H9 (cell line): ENCODE measurements at regions not wholly inside any gene's neighbourhood (a gene's known extent, or its start where the extent isn't known, plus 50 kb on each side); places are given as distances from the start of the nearest gene placed in this dataset.

Source experiments
- DNase-seq: peaks from one replicate; pipeline ENCODE4 v3.0.0-alpha.2; 2017
- H2AFZ ChIP-seq: one replicate; pipeline ENCODE4 v1.6.1; 2013; ENCODE audit warnings: mild to moderate bottlenecking, low read length, control low read depth, moderate library complexity
- H2AK5ac ChIP-seq: 2 replicates; pipeline ENCODE4 v1.6.1; 2013; ENCODE audit warnings: low read length, control low read depth, mixed read lengths; ENCODE audit not compliant: insufficient read length
- H2BK120ac ChIP-seq: one replicate; pipeline ENCODE4 v1.6.1; 2013; ENCODE audit warnings: low read depth, mild to moderate bottlenecking, low read length, control low read depth, inconsistent platforms; ENCODE audit not compliant: poor library complexity, severe bottlenecking
- H2BK12ac ChIP-seq: 2 replicates; pipeline ENCODE4 v1.6.1; 2013; ENCODE audit warnings: low read length, control low read depth, mixed read lengths, low read depth; ENCODE audit not compliant: insufficient read length
- H2BK15ac ChIP-seq: 2 replicates; pipeline ENCODE4 v1.6.1; 2013; ENCODE audit warnings: low read depth, low read length, control low read depth
- H2BK20ac ChIP-seq: one replicate; pipeline ENCODE4 v1.6.1; 2013; ENCODE audit warnings: low read depth, mild to moderate bottlenecking, low read length, control low read depth, inconsistent platforms; ENCODE audit not compliant: poor library complexity, severe bottlenecking
- H2BK5ac ChIP-seq: 2 replicates; pipeline ENCODE4 v1.6.1; 2013; ENCODE audit warnings: low read length, control low read depth, mixed read lengths; ENCODE audit not compliant: insufficient read length
- H3K14ac ChIP-seq: 2 replicates; pipeline ENCODE4 v1.6.1; 2013; ENCODE audit warnings: low read length, control low read depth; ENCODE audit not compliant: insufficient read depth
- H3K18ac ChIP-seq: 2 replicates; pipeline ENCODE4 v1.6.1; 2013; ENCODE audit warnings: low read depth, mild to moderate bottlenecking, mixed read lengths, low read length, control low read depth; ENCODE audit not compliant: insufficient read length
- H3K23ac ChIP-seq: 2 replicates; pipeline ENCODE4 v1.6.1; 2013; ENCODE audit warnings: low read length, control low read depth, mixed read lengths, low read depth; ENCODE audit not compliant: insufficient read length
- H3K23me2 ChIP-seq: 2 replicates; pipeline ENCODE4 v1.6.1; 2013; ENCODE audit warnings: low read depth, mild to moderate bottlenecking, mixed read lengths, low read length, control low read depth; ENCODE audit not compliant: insufficient read length, poor library complexity, severe bottlenecking
- H3K27ac ChIP-seq: 2 replicates; pipeline ENCODE4 v1.5.1; 2013; ENCODE audit warnings: low read length, control low read depth, mixed read lengths, low read depth; ENCODE audit not compliant: insufficient read length
- H3K27me3 ChIP-seq: 2 replicates; pipeline ENCODE4 v1.6.1; 2013; ENCODE audit warnings: low read length, control low read depth, inconsistent platforms; ENCODE audit not compliant: insufficient read depth
- H3K4ac ChIP-seq: 2 replicates; pipeline ENCODE4 v1.6.1; 2013; ENCODE audit warnings: low read depth, mild to moderate bottlenecking, control low read depth, inconsistent platforms, low read length, moderate library complexity
- H3K4me1 ChIP-seq: 2 replicates; pipeline ENCODE4 v1.6.1; 2013; ENCODE audit warnings: low read length, control low read depth, inconsistent platforms; ENCODE audit not compliant: insufficient read depth
- H3K4me2 ChIP-seq: 2 replicates; pipeline ENCODE4 v1.6.1; 2013; ENCODE audit warnings: low read length, control low read depth, mixed read lengths; ENCODE audit not compliant: insufficient read length, insufficient read depth
- H3K56ac ChIP-seq: 2 replicates; pipeline ENCODE4 v1.6.1; 2013; ENCODE audit warnings: low read depth, mild to moderate bottlenecking, mixed read lengths, low read length, control low read depth; ENCODE audit not compliant: insufficient read length
- H3K79me1 ChIP-seq: 2 replicates; pipeline ENCODE4 v1.6.1; 2013; ENCODE audit warnings: low read depth, mild to moderate bottlenecking, moderate library complexity, low read length, control low read depth, inconsistent platforms; ENCODE audit not compliant: insufficient read depth, poor library complexity, severe bottlenecking
- H3K79me2 ChIP-seq: 2 replicates; pipeline ENCODE4 v1.6.1; 2013; ENCODE audit warnings: low read length, control low read depth, inconsistent platforms; ENCODE audit not compliant: insufficient read depth
- H3K9ac ChIP-seq: 2 replicates; pipeline ENCODE4 v1.6.1; 2013; ENCODE audit warnings: low read length, control low read depth, mixed read lengths; ENCODE audit not compliant: insufficient read length; ENCODE audit errors: extremely low read depth
- H3K9me3 ChIP-seq: one replicate; pipeline ENCODE4 v1.6.1; 2013; ENCODE audit warnings: low read depth, low read length, inconsistent platforms; ENCODE audit not compliant: control insufficient read depth
- H3T11ph ChIP-seq: one replicate; pipeline ENCODE4 v1.6.1; 2013; ENCODE audit warnings: mild to moderate bottlenecking, low read length, control low read depth, inconsistent platforms
- H4K20me1 ChIP-seq: one replicate; pipeline ENCODE4 v1.6.1; 2013; ENCODE audit not compliant: control insufficient read depth, insufficient read length, insufficient read depth
- H4K5ac ChIP-seq: 2 replicates; pipeline ENCODE4 v1.6.1; 2013; ENCODE audit warnings: low read depth, mild to moderate bottlenecking, mixed read lengths, low read length, control low read depth; ENCODE audit not compliant: insufficient read length
- H4K8ac ChIP-seq: replicated peaks from 2 replicates; pipeline ENCODE4 v1.6.1; 2013; ENCODE audit warnings: low read length, control low read depth, mixed read lengths, low read depth; ENCODE audit not compliant: insufficient read length
- H4K91ac ChIP-seq: 2 replicates; pipeline ENCODE4 v1.6.1; 2013; ENCODE audit warnings: low read depth, mild to moderate bottlenecking, moderate library complexity, mixed read lengths, low read length, control low read depth; ENCODE audit not compliant: insufficient read length
- H3K27ac Mint-ChIP-seq, 3 experiments: 2 replicates in 2 of 3; 3 replicates in 1 of 3; pipeline ENCODE4 v1.8.0; 2020 to 2021; ENCODE audit warnings: mixed read lengths in 3 of 3, mild to moderate bottlenecking in 1 of 3, moderate library complexity in 1 of 3
- H3K27me3 Mint-ChIP-seq: 2 replicates; pipeline ENCODE4 v1.8.0; 2021; ENCODE audit warnings: low read depth, mild to moderate bottlenecking, moderate library complexity, mixed read lengths
- H3K36me3 Mint-ChIP-seq, 3 experiments: 2 replicates in 2 of 3; 3 replicates in 1 of 3; pipeline ENCODE4 v1.8.0; 2020 to 2021; ENCODE audit warnings: low read depth in 3 of 3, mixed read lengths in 3 of 3; ENCODE audit not compliant: insufficient read depth in 1 of 3
- H3K4me1 Mint-ChIP-seq, 2 experiments: 2 replicates each; pipeline ENCODE4 v1.8.0; 2020; ENCODE audit warnings: mixed read lengths in 2 of 2
- H3K4me3 Mint-ChIP-seq, 2 experiments: 2 replicates in 1 of 2; 3 replicates in 1 of 2; pipeline ENCODE4 v1.8.0; 2020 to 2021; ENCODE audit warnings: mild to moderate bottlenecking in 2 of 2, mixed read lengths in 2 of 2, moderate library complexity in 1 of 2
- H3K9me3 Mint-ChIP-seq, 2 experiments: 2 replicates in 1 of 2; 3 replicates in 1 of 2; pipeline ENCODE4 v1.8.0; 2020; ENCODE audit warnings: mild to moderate bottlenecking in 2 of 2, mixed read lengths in 2 of 2, moderate library complexity in 1 of 2
- WGBS: extraction: QIAGEN DNeasy Blood & Tissue Kit; methylation state at CpG from one replicate; pipeline ENCODE4 v1.1.7; 2013; ENCODE audit warnings: missing lambda C conversion rate, low lambda C conversion rate, mixed read lengths; ENCODE audit not compliant: insufficient read length; ENCODE audit errors: extremely low coverage; 5-methylcytosine and 5-hydroxymethylcytosine counted together
- TF ChIP-seq, protein P1 (sequence below): fragments of 200-600 bp; sonication (generic); conservative IDR thresholded peaks from 3 replicates; pipeline ENCODE4 v1.8.0; 2021; ENCODE audit warnings: antibody characterized with exemption, mild to moderate bottlenecking

DNA sequence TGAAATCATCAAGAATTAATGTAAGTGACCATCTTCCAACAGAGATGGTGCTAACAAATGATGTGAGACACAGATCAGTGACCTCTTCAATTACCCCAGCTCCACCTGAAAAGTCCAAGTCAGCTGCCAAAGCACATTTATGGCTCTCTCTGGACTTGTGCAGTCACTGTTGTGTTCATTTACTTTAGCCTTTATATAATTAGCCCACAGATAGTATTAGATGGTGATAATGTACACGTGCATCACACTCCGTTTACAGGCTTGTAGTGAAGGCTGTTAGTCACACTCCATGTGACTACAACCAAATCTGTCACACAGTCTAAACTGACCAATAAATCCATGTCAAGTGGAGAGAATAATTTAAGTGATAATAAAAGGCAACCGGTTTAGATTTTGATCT is 331.5 kb upstream of the IL12A start:
- Histone ChIP-seq H4K8ac (no peak overlapping the region), H4K91ac (no peak overlapping the region), H3K9me3 (no peaks in the 10 kb centered on the region), H3K4me1 (no peaks in the 10 kb centered on the region), H2BK120ac (no peak overlapping the region), H2AK5ac (no peak overlapping the region), H3K9ac (no peak overlapping the region), H3K23me2 (no peaks in the 10 kb centered on the region), H3K23ac (no peak overlapping the region), H3T11ph (no peak overlapping the region), H2AFZ (no peak overlapping the region), H4K5ac (no peak overlapping the region), H3K14ac (no peak overlapping the region), H2BK12ac (no peak overlapping the region), H3K18ac (no peak overlapping the region), H2BK15ac (no peak overlapping the region), H3K56ac (no peak overlapping the region), H3K4me2 (no peak overlapping the region), H3K27me3 (no peaks in the 10 kb centered on the region), H3K27ac (no peak overlapping the region), H3K79me1 (no peaks in the 10 kb centered on the region), H3K4ac (no peak overlapping the region), H2BK5ac (no peak overlapping the region), H3K79me2 (no peaks in the 10 kb centered on the region), H2BK20ac (no peak overlapping the region), H4K20me1 (no peaks in the 10 kb centered on the region)
- peaks cover 0 to 3% (median 0%) of the 10 kb centered on the region in 3 experiments; a peak in 3 of 7 replicates for H3K36me3 Mint-ChIP-seq
- no peak overlapping the region for H3K4me3 Mint-ChIP-seq
- no peaks in the 10 kb centered on the region for H3K4me1 Mint-ChIP-seq
- WGBS, result no CpG with 5 or more reads among the region's 3 CpGs
- peaks cover 2% of the 10 kb centered on the region; the same call in 1 of the 2 replicates for H3K27me3 Mint-ChIP-seq
- H3K27ac Mint-ChIP-seq, result no peak overlapping the region
- H3K9me3 Mint-ChIP-seq, result peaks cover 4 to 5% of the 10 kb centered on the region in 2 experiments; a peak in 4 of 5 replicates
- TF ChIP-seq, protein P1, sequence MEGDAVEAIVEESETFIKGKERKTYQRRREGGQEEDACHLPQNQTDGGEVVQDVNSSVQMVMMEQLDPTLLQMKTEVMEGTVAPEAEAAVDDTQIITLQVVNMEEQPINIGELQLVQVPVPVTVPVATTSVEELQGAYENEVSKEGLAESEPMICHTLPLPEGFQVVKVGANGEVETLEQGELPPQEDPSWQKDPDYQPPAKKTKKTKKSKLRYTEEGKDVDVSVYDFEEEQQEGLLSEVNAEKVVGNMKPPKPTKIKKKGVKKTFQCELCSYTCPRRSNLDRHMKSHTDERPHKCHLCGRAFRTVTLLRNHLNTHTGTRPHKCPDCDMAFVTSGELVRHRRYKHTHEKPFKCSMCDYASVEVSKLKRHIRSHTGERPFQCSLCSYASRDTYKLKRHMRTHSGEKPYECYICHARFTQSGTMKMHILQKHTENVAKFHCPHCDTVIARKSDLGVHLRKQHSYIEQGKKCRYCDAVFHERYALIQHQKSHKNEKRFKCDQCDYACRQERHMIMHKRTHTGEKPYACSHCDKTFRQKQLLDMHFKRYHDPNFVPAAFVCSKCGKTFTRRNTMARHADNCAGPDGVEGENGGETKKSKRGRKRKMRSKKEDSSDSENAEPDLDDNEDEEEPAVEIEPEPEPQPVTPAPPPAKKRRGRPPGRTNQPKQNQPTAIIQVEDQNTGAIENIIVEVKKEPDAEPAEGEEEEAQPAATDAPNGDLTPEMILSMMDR, result no peak
- DNase-seq, result no peak
